ENCODE measurements at regions not wholly inside any gene's neighbourhood (a gene's known extent, or its start where the extent isn't known, plus 50 kb on each side); places are given as distances from the start of the nearest gene placed in this dataset.
"Not testable (repeated sequence)": the region's sequence is repeated elsewhere in the genome, so short reads cannot be mapped to it uniquely, and the experiment has no call there.

DNA sequence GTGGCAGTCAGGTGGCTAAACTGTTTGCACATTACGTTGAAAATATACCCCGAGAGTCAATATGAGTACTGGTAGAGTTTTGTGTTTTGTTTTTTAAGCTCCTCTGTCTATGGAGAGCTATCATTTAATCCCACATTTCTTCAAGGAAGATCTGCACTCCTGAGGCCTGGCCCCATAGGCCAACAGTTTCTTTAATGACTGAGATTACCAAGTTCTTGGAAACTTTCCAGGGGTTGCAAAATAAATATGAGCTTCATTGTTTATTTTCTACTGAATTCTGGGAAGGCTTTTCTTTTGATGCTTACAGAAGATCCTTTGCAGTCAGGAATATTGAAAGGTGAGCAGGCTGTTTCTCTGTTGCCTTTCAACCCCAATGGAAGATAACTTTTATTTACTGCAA lies 452.0 kb downstream of the JRKL start:
- Histone ChIP-seq H3K27ac (ENCODE audit: low read depth, low read length) (no peak overlapping the region), H3K9ac (ENCODE audit: low read length) (no peak overlapping the region), H3K9me3 (ENCODE audit: insufficient read depth, low read length) (no peaks in the 10 kb centered on the region), H2AFZ (ENCODE audit: low read depth, low read length, severe bottlenecking) (no peak overlapping the region), H3K36me3 (ENCODE audit: low read length) (no peaks in the 10 kb centered on the region), H3K4me3 (ENCODE audit: insufficient read depth, low read length, poor library complexity, severe bottlenecking) (no peak overlapping the region), H3K79me2 (ENCODE audit: insufficient read depth, low read length) (no peaks in the 10 kb centered on the region), H3K4me2 (ENCODE audit: low read depth, low read length, poor library complexity, severe bottlenecking) (no peak overlapping the region), H3K27me3 (ENCODE audit: low read length) (no peaks in the 10 kb centered on the region), H4K20me1 (ENCODE audit: low read depth, low read length) (no peaks in the 10 kb centered on the region), H3F3A (ENCODE audit: insufficient read depth) (no peaks in the 10 kb centered on the region), H3K9me2 (replicated peaks; ENCODE audit: insufficient read depth, low read length) (no peaks in the 10 kb centered on the region)
- TF ChIP-seq EZH2phosphoT487 (conservative IDR thresholded peaks at IDR 0.05; ENCODE audit: low read length) = no peak

DNA sequence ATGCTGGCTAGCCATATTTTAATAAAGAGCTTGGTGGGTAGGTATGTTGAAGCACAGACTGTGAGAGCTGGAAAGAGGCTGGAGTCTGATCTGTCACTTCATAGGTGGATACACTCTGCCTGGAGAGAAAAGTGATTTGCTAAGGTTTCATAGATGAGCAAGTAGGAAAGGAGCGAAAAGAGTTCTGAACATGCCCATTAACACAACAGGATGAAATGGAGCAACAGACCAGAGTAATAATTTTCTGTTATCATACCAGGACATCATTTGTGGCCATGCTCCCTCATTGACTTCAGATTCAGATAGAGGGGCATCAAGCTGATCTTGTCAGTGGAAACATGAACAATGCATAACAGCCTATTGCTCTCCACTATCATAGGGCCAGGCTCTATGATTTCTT lies 452.9 kb downstream of the JRKL start:
- Histone ChIP-seq H3F3A (ENCODE audit: insufficient read depth) (no peaks in the 10 kb centered on the region), H3K4me3 (ENCODE audit: insufficient read depth, low read length, poor library complexity, severe bottlenecking) (no peak overlapping the region), H3K27ac (ENCODE audit: low read depth, low read length) (no peak overlapping the region), H3K36me3 (ENCODE audit: low read length) (no peaks in the 10 kb centered on the region), H3K4me2 (ENCODE audit: low read depth, low read length, poor library complexity, severe bottlenecking) (no peak overlapping the region), H3K79me2 (ENCODE audit: insufficient read depth, low read length) (no peaks in the 10 kb centered on the region), H3K27me3 (ENCODE audit: low read length) (no peaks in the 10 kb centered on the region), H2AFZ (ENCODE audit: low read depth, low read length, severe bottlenecking) (no peak overlapping the region), H3K9me3 (ENCODE audit: insufficient read depth, low read length) (no peaks in the 10 kb centered on the region), H4K20me1 (ENCODE audit: low read depth, low read length) (no peaks in the 10 kb centered on the region), H3K9me2 (replicated peaks; ENCODE audit: insufficient read depth, low read length) (no peaks in the 10 kb centered on the region), H3K9ac (ENCODE audit: low read length) (no peak overlapping the region)
- TF ChIP-seq, protein P1, sequence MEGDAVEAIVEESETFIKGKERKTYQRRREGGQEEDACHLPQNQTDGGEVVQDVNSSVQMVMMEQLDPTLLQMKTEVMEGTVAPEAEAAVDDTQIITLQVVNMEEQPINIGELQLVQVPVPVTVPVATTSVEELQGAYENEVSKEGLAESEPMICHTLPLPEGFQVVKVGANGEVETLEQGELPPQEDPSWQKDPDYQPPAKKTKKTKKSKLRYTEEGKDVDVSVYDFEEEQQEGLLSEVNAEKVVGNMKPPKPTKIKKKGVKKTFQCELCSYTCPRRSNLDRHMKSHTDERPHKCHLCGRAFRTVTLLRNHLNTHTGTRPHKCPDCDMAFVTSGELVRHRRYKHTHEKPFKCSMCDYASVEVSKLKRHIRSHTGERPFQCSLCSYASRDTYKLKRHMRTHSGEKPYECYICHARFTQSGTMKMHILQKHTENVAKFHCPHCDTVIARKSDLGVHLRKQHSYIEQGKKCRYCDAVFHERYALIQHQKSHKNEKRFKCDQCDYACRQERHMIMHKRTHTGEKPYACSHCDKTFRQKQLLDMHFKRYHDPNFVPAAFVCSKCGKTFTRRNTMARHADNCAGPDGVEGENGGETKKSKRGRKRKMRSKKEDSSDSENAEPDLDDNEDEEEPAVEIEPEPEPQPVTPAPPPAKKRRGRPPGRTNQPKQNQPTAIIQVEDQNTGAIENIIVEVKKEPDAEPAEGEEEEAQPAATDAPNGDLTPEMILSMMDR (IDR thresholded peaks at IDR 0.05; ENCODE audit: insufficient read depth, low read length, poor library complexity, severe bottlenecking) = no peak
- TF ChIP-seq EZH2phosphoT487 (conservative IDR thresholded peaks at IDR 0.05; ENCODE audit: low read length) = no peak

DNA sequence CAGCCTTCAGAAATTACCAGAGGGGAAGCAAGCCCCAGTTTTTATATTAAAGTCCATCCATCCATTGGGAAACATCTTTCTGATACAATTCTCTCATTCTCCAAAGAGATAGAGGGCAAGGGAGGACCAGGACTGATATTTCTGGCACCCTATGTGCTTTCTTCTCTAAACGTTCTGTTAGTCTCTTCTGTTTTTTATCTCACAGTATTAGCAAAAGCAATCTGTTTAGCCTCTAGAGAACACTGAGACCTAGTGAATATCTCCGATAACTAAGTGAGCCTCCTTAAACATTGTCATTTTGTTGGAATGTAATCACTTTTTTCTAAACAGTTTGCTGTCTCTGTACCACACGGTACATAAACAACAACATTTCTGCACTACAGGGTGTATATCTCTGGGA lies 464.6 kb downstream of the JRKL start:
- H3K4me3 ChIP-seq (ENCODE audit: insufficient read depth, low read length, poor library complexity, severe bottlenecking) = no peak overlapping the region
- H3K27me3 ChIP-seq (ENCODE audit: low read length) = no peaks in the 10 kb centered on the region
- no peaks in the 10 kb centered on the region for H3K36me3 ChIP-seq (ENCODE audit: low read length)
- no peaks in the 10 kb centered on the region for H3F3A ChIP-seq (ENCODE audit: insufficient read depth)
- H3K4me2 ChIP-seq (ENCODE audit: low read depth, low read length, poor library complexity, severe bottlenecking) = no peak overlapping the region
- H2AFZ ChIP-seq (ENCODE audit: low read depth, low read length, severe bottlenecking) = no peak overlapping the region
- no peaks in the 10 kb centered on the region for H4K20me1 ChIP-seq (ENCODE audit: low read depth, low read length)
- no peaks in the 10 kb centered on the region for H3K9me2 ChIP-seq (replicated peaks; ENCODE audit: insufficient read depth, low read length)
- H3K27ac ChIP-seq (ENCODE audit: low read depth, low read length) = no peak overlapping the region
- TF ChIP-seq, protein P1 (IDR thresholded peaks at IDR 0.05; ENCODE audit: insufficient read depth, low read length, poor library complexity, severe bottlenecking) = no peak
- TF ChIP-seq EZH2phosphoT487 (conservative IDR thresholded peaks at IDR 0.05; ENCODE audit: low read length) = no peak
- H3K9ac ChIP-seq (ENCODE audit: low read length) = no peak overlapping the region
- H3K9me3 ChIP-seq (ENCODE audit: insufficient read depth, low read length) = no peaks in the 10 kb centered on the region
- no peaks in the 10 kb centered on the region for H3K79me2 ChIP-seq (ENCODE audit: insufficient read depth, low read length)

DNA sequence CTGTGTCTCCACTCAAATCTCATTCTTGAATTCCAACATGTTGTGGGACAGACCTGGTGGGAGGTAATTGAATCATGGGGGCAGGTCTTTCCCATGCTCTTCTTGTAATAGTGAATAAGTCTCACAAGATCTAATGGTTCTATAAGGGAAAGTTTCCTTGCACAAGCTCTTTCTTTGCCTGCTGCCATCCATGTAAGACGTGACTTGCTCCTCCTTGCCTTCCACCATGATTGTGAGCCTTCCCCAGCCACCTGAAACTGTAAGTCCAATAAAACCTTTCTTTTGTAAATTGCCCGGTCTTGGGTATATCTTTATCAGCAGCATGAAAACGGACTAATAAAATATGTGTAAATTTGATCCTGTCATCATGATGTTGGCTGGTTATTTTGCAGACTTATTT lies 471.9 kb downstream of the JRKL start:
- H3K36me3 ChIP-seq (ENCODE audit: low read length); H3K27ac ChIP-seq (ENCODE audit: low read depth, low read length); H3K27me3 ChIP-seq (ENCODE audit: low read length); H3K4me3 ChIP-seq (ENCODE audit: insufficient read depth, low read length, poor library complexity, severe bottlenecking); H3K9ac ChIP-seq (ENCODE audit: low read length); H3K79me2 ChIP-seq (ENCODE audit: insufficient read depth, low read length); H3K9me3 ChIP-seq (ENCODE audit: insufficient read depth, low read length); H4K20me1 ChIP-seq (ENCODE audit: low read depth, low read length); H3F3A ChIP-seq (ENCODE audit: insufficient read depth); H2AFZ ChIP-seq (ENCODE audit: low read depth, low read length, severe bottlenecking); H3K4me2 ChIP-seq (ENCODE audit: low read depth, low read length, poor library complexity, severe bottlenecking); H3K9me2 ChIP-seq (replicated peaks; ENCODE audit: insufficient read depth, low read length): not testable (repeated sequence)
